ENCODE measurements at regions not wholly inside any gene's neighbourhood (a gene's known extent, or its start where the extent isn't known, plus 50 kb on each side); places are given as distances from the start of the nearest gene placed in this dataset.
"Not testable (repeated sequence)": the region's sequence is repeated elsewhere in the genome, so short reads cannot be mapped to it uniquely, and the experiment has no call there.

DNA sequence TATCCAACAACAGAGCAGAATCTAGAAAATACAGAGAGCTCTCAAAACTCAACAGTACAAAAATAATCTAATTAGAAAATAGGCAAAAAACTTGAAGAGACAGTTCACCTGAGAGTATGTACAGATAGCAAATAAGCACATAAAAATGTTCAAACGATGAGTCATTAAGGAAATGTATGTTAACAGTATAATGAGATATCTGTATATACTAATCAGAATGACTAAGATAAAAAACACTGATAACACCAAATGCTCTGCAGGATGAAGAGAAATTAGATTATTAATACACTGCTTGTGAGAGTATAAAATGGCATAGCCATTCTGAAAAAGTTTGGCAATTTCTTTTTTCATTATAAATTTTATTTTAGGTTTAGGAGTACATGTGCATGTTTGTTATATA is 1307.6 kb upstream of the GOT2 start:
- no peak for DNase-seq

DNA sequence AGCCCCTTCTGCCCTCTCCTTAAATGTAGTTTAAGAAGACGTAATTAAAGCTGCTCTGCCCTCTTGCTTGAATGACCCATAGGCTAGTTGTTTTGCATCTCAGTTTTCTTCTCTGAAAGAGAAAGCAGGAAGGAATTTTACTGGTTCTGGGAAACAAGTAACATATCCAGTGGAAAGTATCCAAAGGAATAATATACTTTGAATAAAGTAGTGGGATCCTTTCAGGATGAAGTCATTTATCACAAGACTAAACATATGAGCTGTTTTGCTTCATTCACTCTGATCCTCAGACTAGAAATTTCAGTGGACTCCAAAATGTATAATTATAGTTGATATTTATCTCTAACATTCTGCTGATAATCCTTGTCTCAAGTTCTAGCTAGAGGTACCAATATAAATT is 1297.6 kb upstream of the GOT2 start:
- DNase-seq, result no peak

DNA sequence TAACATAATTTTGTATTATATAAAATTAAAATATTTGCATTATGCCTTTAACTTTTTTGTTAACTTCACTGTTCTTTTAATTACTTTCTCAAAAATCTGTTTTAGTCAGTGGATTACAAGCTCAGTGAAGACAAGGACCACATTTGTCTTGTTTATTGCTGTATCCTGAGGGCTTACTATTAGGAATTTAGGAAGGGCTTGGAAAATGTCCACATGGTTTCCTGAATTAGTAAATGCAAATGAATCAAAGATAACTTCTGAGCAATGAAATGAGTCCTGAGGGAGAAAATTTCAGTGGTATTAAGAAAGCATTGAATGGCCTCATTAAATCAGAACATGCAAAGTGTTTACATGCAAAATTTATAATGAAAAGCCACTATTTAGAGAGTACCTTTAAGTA is 1293.2 kb upstream of the GOT2 start:
- DNase-seq, result no peak

DNA sequence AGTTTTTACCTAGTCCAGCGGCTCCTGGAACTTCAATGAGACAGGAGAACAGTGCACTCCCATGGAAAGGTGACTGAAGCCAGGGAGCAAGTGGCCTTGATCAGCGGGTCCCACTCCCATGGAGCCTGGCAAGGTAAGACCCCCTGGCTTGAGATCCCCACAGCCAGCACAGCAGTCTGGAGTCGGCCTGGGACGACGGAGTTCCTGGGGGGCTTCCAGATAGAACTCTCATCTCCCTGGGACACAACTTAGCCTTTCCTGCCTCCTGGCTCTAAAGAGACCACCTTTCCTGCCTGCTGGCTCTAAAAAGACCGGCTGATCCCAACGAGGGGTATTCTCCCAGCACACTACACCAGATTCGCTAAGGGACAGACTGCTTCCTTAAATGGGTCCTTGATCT is 1279.0 kb upstream of the GOT2 start:
- DNase-seq, result no peak

DNA sequence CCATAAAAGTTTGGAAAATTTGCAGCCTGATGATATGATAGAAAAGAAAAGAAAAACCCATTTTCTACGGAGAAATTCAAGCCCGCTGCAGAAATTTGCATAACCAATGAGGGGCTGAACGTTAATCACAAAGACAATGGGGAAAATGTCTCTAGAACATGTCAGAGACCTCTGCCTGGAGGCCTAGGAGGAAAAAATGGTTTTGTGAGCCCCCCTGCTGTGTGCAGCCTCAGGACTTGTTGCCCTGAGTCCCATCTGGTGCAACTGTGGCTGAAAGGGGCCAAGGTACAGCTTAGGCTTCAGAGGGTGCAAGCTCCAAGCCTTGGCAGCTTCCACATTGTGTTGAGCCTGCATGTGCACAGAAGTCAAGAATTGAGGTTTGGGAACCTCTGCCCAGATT is 1267.4 kb upstream of the GOT2 start:
- DNase-seq, result no peak

DNA sequence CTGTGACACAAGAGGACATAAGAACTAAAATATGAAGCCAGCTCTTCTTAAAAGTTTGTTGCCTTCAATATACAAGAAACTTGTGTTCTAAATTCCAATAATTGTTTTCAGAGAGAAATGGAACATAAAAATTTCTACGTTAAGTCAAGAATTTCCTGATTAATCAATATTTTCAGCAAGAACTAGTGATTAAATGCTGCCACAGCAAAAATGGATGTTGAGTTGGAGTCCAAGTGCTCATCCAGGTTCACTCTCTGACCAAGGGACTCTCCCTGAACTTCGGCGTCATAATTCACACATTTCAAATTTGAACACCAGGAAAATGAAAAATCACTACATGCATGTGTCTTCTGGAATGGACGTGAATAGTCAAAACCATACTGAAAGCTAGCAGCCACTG is 1263.6 kb upstream of the GOT2 start:
- DNase-seq, result no peak

DNA sequence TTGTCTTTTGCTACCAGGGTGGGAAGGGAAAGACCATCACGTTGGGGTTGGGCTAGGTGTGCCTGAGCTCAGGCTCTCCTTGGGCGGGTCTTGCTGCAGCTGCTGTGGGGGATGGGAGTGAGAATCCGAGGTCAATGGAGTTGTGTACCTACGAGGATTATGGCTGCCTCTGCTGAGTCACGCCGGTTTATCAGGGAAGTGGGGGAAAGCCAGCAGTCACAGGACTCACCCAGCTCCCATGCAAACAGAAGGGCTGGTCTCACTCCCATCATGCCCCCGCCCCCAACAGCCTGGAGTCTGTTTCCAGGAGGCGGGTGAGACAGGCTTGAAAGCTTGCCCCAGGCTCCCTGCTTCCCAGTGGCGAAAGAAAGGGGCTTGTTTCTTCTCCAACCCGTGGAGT is 1259.0 kb upstream of the GOT2 start:
- DNase-seq, result no peak

DNA sequence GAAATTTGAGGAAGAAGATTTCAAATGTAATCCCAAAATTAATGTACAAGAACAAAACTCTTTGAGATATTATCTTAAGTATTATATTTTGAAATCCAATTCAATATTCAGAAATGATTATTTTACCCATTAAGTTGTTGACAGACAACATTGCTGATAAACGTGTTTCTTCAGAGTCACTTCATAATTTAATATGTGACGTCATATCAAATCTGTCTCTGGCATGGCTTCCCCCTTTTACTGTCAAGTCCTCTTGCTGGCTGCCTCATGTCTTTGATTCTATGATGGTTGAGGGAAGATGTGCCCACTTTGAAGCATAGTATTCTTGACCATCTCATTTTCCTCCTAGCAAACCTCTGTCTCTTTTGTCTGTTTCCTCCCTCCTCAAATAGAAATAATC is 1257.1 kb upstream of the GOT2 start:
- DNase-seq, result no peak

DNA sequence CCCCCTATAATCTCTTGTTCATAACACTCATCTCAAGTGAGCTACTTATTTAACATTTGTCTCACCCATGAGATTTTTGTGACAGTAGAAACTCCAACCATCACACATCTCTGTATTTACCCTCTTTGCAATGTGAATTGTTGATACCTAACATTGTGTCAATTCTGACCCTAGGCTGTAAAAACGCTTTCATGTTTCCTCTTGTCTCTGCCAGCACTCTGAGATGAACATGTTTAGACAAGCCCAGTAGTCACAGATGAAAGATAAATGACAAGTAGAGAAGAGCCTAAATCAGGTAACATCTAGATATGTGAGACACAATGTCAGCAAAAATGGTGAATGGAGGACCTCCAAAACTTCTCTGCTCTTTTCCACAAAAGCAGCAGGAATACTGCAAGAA is 1254.5 kb upstream of the GOT2 start:
- DNase-seq, result no peak

DNA sequence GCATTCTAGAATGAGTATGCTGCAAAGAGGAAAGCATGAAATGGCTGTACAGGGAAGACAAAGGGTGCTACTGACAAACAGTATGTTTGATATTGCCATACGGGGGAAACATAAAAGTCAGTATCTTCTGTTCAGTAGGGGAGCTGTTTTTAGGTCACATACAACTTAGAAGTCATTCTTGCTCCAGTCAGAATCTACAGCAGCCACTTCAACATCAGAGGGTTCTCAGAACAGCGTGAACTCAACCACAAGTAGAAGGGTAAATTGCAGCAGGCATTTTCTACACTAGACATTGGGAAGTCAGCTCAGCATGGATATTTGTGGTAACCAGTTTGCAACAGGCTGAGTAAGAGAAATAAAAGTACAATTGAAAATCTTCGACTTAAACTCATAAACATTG is 1241.8 kb upstream of the GOT2 start:
- DNase-seq, result no peak

DNA sequence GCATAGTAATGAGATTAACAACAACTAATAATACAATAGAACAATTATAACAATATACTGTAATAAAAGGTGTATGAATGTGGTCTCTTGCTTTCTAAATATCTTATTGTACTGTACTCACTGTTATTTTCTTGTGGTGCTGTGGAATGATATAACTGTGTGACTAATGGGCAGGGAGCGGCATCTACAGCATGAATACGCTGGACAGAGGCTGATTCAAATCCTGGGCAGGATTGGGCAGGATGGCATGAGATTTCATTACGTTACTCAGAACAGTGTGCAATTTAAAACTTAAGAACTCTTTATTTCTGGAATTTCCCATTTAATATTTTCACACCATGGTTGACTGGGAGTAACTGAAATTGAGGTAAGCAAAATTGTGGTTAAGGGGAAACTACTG is 1239.8 kb upstream of the GOT2 start:
- no peak for DNase-seq

DNA sequence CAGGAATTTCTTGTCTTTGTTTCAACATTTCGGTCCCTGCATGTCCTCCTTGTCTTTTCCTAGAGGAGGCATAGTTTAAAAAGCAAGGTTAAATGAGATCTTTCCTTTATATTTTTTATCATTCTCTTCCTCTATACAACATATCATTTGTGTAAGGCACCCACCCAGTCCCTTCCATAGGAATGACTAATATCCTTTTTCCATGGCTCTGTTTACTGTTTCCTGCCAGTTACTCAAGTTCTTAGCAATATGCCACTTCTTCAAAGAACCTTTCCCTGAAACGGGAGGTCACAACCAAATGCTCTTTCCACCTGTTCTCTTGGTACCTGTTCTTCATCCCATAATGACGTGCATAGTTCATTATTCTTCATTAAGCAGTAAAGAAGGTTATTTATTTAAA is 1237.1 kb upstream of the GOT2 start:
- no peak for DNase-seq

DNA sequence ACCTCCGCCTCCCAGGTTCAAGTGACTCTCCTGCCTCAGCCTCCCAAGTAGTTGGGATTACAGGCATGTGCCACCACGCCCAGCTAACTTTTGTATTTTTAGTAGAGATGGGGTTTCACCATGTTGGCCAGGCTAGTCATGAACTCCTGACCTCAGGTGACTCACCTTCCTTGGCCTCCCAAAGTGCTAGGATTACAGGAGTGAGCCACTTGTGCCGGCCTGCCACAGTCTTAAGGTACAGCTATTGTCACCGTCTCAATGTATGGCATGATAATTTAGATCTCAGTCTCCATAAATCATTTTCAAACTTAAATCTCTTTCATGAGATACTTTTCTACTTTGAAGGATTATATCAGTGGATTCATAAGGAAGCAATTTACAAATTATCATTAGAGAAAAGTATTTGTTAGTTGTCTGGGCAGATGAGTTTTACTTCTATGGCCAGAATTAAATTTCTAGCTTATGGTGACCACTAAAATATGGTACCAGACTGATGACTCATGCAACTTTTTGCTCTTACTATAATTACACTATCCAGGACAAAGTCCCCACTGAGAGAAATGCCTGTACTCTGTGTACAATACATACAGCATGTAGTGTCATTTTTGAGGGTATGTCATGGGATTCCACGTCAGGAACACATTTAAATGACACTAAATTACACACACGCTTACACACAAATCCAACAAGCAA is 1230.3 kb upstream of the GOT2 start:
- no peak for DNase-seq

DNA sequence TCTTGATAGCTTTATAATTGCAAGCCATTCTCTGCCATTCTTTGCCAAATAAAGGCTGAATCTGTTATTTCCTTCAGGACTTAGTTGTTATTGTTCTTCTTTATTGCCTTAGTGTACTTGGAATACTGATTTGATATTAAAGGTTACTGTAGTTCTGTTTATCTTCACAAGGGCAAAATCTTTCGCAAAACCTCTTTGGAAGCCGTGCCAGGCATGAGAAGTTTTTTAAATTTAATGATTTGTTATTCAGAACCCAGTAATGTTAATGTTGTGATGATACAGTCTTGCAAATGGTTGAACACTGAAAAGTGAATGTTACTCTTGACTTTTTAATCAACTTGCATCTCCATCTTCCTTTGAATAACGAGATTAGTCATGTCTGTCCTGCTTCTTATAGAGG is 1225.2 kb upstream of the GOT2 start:
- no peak for DNase-seq

DNA sequence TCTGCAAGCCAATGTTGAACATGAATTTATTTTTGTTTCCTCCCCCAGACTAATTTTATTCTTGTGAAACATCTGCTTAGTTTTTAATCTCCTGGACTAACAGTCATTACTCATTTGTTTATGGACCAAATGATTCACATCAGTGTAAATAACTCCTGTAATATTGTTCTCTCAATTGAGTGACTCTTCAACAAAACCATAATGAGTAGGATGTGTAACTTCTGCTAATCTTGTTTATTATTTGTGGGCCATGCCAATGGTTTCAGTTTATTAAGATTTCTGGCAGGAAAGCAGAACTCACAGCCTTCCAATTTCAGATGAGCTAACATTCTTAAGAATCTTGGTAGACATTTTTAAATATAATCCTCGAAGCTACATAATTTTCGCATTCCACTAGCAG is 1216.3 kb upstream of the GOT2 start:
- DNase-seq, result no peak

DNA sequence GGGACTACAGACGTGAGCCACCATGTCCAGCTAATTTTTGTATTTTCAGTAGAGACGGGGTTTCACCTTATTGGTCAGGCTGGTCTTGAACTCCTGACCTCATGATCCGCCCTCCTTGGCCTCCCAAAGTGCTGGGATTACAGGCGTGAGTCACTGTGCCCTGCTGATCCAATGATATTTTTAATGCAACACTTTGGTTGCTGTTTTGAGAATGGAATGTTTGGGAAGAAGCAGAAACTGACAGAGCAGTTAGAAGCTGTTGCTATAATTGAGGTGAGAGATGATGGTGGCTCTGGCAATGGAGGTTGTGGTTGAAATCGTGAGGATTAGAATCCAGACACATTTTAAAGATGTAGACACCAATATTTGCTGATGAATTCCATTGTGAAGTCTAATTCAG is 1209.9 kb upstream of the GOT2 start:
- not testable (repeated sequence) for DNase-seq

DNA sequence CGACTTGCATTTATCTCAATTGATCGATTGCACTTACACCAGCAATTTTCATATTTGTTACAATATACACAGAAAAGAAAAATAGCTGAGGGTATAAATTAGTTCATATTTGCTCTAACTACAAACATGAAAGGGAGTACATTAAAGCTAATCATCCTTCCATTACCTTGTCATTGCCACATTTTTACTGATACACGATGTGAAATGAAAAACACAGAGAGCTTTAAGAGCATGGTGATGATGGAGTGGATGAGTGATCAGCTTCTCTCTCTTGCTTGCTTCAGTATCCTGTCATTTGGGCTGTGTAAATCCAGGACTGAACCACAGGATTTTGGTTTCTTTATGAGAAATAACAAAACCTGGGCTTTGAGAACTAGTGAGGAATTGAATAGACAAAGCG is 1207.5 kb upstream of the GOT2 start:
- no peak for DNase-seq

DNA sequence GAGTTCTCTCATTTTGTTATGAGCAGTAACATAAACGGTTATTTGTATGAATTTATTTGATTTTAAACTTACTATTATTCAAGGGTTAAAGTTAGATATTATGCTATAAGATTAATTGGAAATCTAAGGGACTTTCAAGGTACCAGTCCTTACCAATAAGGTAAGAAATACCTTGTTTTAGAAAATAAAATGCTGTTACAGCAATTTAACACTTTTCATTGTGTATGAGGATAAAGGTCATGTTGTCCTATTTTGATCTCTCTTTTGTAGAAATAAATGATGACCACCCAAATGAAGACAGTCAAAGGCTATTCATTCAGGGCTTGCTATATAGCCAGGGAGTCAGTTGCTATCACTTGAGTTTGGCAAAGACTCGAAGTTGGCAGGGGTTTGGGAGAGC is 1185.9 kb upstream of the GOT2 start:
- no peak for DNase-seq

DNA sequence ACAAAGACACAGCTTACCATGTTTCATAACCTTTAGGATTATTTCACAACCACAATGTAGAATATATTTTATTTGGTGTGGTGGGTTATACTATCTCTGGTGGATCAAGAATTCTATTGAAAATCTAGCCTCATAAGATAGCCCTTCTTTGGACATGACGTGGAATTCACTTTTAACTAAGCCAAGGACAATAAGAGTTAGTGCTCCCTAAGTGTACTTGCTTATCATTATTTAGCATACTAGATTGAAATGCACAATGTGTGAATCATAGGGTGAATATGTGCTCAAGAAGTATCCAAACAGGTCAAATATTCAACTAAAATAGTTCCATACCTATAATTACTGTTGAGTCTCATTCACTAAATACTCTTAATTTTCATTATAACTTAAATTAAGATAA is 1179.5 kb upstream of the GOT2 start:
- DNase-seq, result no peak

DNA sequence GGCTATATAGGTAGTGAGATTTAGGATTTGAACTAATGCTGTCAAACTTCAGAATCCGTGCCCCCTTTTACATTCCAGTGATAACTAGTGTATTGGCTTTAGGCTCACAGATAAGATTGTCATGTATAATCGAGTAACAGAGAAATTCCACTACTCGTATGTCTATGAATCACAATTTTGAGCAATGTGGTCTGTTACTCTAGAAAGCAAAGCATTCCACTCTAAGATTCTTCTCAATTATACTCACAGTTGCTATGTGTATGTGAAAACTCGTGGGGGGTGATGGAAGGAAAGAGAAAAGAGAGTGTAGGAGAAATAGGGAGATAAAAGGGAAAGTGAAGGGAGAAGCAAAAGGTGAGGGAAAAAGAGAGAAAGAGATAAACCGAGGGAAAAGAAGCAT is 1175.1 kb upstream of the GOT2 start:
- DNase-seq, result no peak

DNA sequence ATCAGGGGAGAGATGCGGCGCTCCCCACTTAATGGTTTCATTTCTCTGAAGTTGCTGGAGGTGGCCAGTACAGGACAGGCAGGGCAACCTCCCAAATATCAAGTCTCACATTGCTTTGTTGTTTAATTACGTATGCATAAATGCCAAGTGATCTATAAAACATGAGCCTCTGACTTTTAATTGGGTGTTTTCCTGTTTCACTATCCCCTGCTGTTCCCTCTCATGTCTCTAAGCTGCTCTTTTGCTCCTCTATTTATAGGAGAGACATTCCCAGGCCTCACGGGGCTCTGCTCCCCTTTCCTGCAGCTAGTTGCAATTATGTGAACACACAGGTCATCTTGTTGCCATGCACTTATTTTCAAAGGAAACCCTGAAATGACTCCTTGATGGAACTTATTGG is 1173.5 kb upstream of the GOT2 start:
- no peak for DNase-seq

DNA sequence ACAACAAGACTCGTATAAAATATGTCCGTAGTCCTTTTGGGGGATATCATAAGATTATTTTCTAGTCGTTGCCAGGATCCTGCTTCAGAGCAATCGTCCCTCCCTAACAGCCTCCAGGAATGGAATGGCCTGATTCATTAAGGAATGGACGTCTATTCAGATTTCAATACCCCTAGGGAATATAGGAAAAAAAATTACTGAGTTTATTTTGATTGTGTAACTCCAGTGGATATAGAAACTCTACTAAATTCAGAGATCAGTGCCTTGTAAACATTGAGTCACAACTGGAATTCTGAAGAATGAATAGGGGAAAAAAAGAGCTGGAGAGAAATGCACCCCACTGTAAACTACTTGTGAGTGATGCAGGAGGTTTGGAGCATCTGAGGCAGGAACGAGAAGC is 1171.5 kb upstream of the GOT2 start:
- DNase-seq, result no peak

DNA sequence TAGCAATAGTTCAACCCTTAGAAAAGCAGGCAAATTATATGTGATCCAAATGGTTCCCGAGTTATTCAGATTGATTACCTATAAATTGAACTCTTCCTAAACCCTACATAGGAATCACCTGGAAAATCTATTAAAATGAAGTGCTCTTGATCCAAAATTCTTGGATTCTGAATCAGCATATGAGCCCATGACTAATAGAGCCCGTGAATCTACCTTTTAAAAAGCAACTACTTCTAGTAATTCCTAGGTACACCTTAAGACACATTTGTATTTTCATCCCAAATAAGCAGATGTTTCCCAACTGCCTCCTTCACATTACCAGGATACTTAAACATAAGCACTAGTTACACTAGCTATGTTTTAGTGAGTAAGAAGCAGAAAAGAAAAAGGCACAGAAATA is 1171.0 kb upstream of the GOT2 start:
- no peak for DNase-seq

DNA sequence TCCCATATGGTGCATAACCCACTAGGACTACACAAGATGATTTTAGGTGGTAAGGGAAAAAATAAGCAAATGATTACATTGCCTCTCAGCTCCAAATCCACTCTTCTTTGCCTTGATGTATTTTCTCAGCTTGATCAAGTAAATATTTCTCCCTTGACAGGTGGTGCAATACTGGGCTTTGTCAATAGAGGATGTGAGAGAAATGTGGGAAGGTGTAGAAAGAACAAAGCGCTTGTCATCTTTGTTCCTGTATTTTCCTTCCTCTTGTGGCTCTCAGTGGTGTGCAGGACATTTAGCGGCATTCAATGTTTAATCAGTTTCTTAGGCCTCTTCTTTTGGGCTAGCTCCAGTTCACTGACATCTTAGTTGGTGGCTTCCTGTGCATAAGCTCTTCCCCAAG is 1165.8 kb upstream of the GOT2 start:
- no peak for DNase-seq
